HG03520 (cell line): ENCODE measurements at regions not wholly inside any gene's neighbourhood (a gene's known extent, or its start where the extent isn't known, plus 50 kb on each side); places are given as distances from the start of the nearest gene placed in this dataset.

ENCODE experiments used
- ATAC-seq: cut with Tn5 transposase; IDR thresholded peaks from one replicate; pipeline ENCODE4 v1.9.1; 2021; ENCODE audit warnings: mild to moderate bottlenecking, moderate library complexity; ENCODE audit not compliant: unreplicated experiment

DNA sequence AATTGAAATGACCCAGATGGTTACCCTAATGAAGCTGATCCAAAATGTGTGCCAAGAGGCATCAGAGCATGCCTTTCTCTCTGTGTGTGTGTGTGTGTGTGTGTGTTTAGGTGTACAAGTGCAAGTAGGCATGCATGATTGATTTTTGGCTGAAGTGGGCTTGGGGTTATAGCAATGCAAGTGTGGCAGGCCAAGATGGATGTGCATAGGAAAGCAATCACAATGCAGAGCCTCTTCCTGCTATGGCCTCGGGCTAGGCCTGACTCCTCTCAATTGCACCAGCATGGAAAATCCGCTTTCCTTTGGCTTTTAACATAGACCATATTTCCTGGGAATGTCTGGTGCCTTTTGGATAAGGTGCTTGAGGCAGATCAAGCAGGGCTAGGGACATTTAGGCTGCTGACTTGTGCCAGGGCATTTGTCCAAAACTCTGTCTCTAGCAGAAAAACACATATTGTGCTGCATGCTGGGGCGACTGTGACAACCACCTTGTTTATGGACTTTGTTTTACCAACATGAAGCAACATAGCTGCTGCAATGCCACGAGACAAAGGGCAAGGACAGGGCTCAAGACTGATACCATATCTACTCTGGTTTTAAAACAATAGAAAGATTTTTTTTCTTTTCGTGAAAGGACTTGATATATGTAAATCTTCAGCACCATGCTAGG lies 395.7 kb downstream of the RAPGEF2 start:
- no peak for ATAC-seq

DNA sequence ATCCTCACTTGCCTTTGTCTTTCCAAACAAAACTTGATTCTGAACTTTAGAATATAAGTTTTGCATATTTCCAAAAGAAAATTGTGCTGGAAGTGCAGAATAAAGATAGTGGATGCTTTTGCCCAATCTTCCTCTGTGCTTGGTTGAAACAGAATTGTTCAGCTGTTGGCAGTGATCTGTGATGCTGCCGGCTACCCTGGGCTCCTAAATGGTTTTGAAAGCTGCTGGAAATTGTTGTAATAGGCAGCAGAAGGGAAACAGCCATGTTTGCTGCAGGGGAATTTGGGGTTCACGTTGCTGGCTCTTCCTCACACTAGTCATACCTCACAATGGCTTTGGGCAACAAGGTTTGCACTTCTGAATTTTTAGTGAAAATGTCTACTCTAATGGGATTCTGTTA lies 398.0 kb downstream of the RAPGEF2 start:
- ATAC-seq, result no peak

- ATAC-seq, result no peak
These were observed 400.5 kb downstream of the RAPGEF2 start for GRCh38 chr4:159503236-159504008.

GRCh38 chr4:159504684-159505083 lies 401.8 kb downstream of the RAPGEF2 start:
- no peak for ATAC-seq

- ATAC-seq, result no peak
These were observed 402.5 kb downstream of the RAPGEF2 start for GRCh38 chr4:159505266-159505975.

GRCh38 chr4:159506801-159507517 lies 404.1 kb downstream of the RAPGEF2 start:
- ATAC-seq, result no peak

- no peak for ATAC-seq
These were observed 406.1 kb downstream of the RAPGEF2 start for GRCh38 chr4:159508917-159509500.

- ATAC-seq, result no peak
These were observed 409.5 kb downstream of the RAPGEF2 start for GRCh38 chr4:159512348-159512747.

- ATAC-seq, result no peak
These were observed 412.6 kb downstream of the RAPGEF2 start for GRCh38 chr4:159515314-159516025.

DNA sequence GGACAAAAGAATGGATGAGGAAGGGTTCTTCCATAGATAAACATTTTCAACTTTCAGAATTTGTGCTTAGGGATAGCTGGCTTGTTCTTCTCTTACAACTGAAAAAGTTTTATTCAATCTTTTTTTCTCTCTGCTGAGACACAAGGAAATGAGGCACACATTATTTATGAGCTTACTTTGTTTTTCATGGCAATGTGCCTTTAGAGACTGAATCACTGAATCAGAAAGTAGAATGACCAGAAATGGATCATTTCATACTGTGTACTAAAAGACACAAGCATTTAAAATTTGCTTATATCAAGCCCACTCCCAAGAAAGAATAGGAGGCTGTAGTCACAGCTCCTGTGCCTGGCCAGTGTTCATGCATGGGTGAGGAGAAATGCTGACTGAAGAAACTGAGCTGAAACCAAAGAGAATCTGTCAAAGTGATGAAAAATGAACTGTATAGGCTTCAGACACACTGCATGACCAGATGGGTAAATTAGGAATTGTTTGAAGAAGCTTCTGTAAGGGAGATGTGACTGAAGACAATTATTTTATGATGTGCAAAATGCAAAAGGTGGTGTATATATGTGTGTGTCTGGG lies 413.8 kb downstream of the RAPGEF2 start:
- ATAC-seq, result no peak

DNA sequence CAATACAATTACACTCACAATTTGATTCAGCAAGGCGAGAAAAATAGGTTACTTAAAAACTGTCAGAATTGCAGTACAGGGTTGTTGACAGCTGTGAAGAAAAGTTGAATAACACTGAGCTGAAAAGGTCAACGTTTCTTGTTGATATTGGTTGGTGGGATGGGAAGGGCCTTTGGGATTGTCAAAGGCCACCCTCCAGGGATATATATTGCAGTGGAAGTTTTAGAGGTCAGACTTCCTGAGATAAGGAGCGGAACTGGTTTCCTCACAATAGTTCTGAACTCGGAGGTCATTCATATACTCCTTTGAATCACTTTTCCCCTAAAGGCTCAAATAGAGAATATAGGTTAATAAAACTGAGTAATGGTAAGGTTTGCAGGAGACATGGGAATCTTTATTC lies 417.2 kb downstream of the RAPGEF2 start:
- no peak for ATAC-seq

DNA sequence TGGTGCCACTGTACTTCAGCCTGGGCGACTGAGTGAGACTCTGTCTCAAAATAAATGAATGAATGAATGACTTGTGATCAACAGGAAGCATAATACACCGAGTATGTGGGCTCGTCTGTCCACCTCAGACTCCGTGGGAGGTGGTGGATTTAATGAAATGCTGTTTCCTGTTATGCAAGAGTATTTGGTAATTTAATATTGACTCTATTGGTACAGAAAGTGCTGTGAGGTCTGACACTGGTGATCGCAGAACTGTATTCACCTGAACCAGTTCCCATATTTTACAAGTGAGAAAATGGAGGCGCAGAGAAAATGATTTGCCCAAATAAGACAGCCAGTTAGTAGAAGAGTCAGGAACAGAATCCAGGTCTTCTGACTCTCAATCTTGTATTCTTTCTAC lies 423.3 kb downstream of the RAPGEF2 start:
- no peak for ATAC-seq

DNA sequence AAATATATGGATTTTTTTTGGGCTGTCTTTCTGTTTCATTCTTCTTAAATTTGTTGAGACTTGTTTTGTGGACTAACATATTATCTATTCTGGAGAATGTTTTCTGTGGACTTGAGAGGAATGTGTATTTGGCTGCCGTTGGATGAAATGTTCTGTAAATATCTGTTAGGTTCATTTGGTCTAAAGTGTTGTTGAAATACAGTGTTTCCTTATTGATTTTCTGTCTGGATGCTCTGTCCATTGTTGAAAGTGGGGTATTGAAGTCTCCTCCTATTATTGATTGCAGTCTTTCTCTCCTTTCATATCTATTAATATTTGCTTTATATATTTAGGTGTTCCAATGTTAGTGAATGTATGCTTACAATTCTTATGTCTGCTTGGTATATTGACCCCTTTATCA lies 431.8 kb downstream of the RAPGEF2 start:
- ATAC-seq, result no peak

DNA sequence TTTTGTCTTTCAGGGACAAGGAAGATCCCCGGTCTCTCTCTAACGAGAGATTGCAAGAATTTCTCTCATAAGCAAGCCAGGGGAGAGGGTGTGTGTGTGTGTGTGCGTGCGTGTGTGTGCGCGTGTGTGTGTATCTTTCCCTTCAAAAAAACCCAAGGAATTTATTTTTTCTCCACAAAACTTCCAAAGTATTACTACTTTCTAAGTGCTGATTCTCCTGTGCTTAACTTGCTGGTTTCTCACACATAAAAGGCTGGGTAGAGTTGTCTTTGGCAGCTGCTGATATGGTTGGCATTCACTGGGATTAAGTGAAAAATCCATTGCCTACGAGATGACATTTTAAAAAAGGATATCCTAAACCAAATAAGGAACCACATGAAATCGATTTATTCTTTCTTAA lies 435.7 kb downstream of the RAPGEF2 start:
- ATAC-seq, result no peak

DNA sequence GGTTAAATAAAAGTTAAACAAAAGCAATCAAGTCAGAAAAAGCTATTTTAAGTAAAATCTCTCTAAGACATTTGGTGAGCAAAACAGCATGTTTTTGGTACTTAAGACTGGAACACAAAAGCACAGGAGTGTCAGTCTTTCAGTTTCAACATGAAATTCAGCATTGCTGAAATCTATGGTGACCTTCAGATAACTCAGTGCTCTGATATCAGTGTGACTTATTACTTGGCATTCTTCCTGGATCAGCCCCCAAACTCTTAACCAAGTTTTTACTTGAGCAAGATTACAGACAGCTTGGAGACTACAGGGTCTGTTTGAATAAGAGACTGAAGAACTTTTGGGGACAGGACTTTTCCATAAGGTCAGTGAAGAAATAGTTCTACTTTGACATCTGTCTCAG lies 437.2 kb downstream of the RAPGEF2 start:
- no peak for ATAC-seq

- ATAC-seq, result no peak
These were observed 437.6 kb downstream of the RAPGEF2 start for GRCh38 chr4:159540501-159540900.

- ATAC-seq, result no peak
These were observed 438.3 kb downstream of the RAPGEF2 start for GRCh38 chr4:159541143-159541542.

GRCh38 chr4:159542296-159542695 lies 439.4 kb downstream of the RAPGEF2 start:
- ATAC-seq, result no peak

DNA sequence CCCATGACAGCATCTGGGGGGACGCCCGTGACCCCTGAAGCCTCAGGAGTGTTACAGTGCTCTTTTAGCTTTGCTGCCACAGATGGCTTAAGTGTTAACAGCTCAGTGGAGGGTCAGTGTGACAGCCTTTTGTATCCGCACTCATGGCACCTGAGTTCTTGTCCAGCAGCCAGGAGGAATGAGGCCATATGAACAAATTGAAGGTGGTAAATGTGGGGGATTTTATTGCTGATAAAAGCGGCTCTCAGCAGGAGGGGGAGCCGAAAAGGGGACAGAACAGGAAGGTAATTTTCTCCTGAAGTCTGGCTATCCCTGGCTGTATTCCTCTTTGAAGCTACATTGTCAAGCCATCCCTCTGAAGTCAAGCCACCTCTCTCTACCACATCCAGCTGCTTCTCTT lies 441.0 kb downstream of the RAPGEF2 start:
- no peak for ATAC-seq

DNA sequence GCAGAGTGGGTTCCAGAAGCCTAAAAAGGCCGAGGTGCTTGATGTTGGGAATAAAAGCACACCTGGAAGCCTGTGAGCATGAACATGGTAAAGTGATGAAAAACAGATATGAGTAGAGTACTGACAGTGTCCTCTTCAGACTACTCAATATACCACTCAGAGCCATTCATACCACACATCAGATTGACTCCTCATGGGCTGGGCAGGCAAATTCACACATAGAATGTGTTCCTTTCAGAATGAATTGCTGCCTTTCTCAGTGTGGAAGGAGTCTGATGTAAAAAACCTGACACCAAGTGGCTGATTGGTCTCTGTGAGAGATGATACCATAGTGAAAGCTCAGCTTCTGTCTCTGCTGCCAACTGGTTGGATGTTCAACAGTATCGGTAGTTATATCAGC lies 442.7 kb downstream of the RAPGEF2 start:
- ATAC-seq, result no peak
